Adipocyte (in vitro differentiated cells): ENCODE measurements at regions not wholly inside any gene's neighbourhood (a gene's known extent, or its start where the extent isn't known, plus 50 kb on each side); places are given as distances from the start of the nearest gene placed in this dataset.
A peak's percentile ranks its signal among the peaks of the same experiment; 100 is the strongest.
"Not testable (repeated sequence)": the region's sequence is repeated elsewhere in the genome, so short reads cannot be mapped to it uniquely, and the experiment has no call there.

Experiments used
- DNase-seq: peaks from one replicate; pipeline ENCODE4 v3.0.0-alpha.2; 2015; ENCODE audit warnings: low read depth
- H3K27me3 ChIP-seq: replicated peaks from 2 replicates; pipeline ENCODE4 v1.7.0; 2013; ENCODE audit warnings: mild to moderate bottlenecking, low read length, moderate library complexity; ENCODE audit not compliant: control insufficient read depth, insufficient read depth
- H3K36me3 ChIP-seq: 2 replicates; pipeline ENCODE4 v1.7.0; 2013; ENCODE audit warnings: low read length, mild to moderate bottlenecking, moderate library complexity; ENCODE audit not compliant: control insufficient read depth, insufficient read depth, severe bottlenecking
- H3K4me1 ChIP-seq: 2 replicates; pipeline ENCODE4 v1.7.0; 2013; ENCODE audit warnings: mild to moderate bottlenecking, low read length, moderate library complexity; ENCODE audit not compliant: control insufficient read depth, insufficient read depth
- H3K4me3 ChIP-seq: 2 replicates; pipeline ENCODE4 v1.7.0; 2013; ENCODE audit warnings: mild to moderate bottlenecking, low read length, moderate library complexity
- H3K9ac ChIP-seq: 2 replicates; pipeline ENCODE4 v1.7.0; 2013; ENCODE audit warnings: mild to moderate bottlenecking, low read length, moderate library complexity
- H3K9me3 ChIP-seq: 2 replicates; pipeline ENCODE4 v1.7.0; 2013; ENCODE audit warnings: mild to moderate bottlenecking, low read length, moderate library complexity; ENCODE audit not compliant: control insufficient read depth

DNA sequence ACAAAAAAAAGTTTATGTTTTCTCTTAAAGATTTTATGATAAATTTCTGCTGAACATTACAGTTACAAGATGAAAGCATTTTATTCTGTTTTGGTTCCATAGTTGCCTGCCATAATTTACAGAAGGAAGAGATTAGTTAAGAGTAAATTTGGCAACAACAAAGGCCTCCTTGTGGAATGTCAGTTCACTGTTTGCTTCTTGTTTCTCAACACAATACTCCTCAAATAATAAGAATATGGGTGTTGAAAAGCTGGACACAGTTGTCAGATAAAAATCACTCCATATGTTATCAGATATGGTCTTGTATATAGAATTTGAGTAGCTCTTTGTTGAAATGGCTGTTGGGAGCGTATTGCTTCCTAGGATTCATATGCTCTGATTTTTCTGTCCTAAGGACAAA, 359.5 kb downstream of the CPS1 start:
- no peaks in the 10 kb centered on the region for H3K4me1 ChIP-seq
- H3K4me3 ChIP-seq = no peak overlapping the region
- no peaks in the 10 kb centered on the region for H3K36me3 ChIP-seq
- no peaks in the 10 kb centered on the region for H3K27me3 ChIP-seq
- peaks cover under 1% of the 10 kb centered on the region for H3K9me3 ChIP-seq
- H3K9ac ChIP-seq = no peak overlapping the region
- DNase-seq = peak; percentile 3

DNA sequence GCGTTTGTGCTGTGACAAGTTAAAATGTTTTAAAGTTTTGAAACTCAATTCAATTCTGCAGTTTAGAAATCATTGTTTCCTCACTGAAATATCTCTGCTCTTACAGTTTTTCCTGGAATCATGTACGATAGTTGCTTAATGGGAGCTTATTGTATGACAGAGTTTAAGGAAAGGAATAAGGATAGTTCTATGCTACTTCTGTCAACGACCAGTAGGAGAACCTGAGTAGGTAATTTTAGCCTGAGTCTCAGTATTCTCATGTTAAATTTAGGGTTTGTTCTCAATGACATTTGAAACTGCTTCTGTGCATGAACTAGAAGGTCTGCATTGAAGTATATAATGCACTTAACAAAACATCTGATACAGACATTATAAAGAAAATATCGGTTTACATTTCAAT, 361.1 kb downstream of the CPS1 start:
- Histone ChIP-seq H3K9me3 (peaks cover 6% of the 10 kb centered on the region), H3K27me3 (no peaks in the 10 kb centered on the region), H3K36me3 (no peaks in the 10 kb centered on the region), H3K4me3 (no peak overlapping the region), H3K4me1 (no peaks in the 10 kb centered on the region), H3K9ac (no peak overlapping the region)
- DNase-seq = no peak

DNA sequence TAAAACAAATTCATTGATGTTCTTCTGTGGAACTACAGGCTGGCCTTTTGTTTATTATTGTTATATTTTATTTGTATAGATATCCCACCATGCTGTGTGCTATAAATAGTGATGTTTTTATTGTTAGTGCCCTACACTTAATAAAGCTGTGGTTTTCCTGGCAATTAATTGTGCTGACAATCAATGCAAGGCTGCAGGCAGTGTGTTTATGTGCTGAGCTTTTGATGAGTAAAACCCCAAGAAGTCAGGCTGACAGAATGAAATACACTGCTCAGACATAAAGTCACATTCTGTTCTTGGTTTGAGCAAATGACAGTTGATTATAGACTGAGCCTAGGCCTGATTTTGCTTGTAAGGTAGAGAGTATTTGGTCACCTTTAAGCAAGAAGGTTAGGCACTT, 362.7 kb downstream of the CPS1 start:
- H3K4me1 ChIP-seq = no peaks in the 10 kb centered on the region
- H3K9me3 ChIP-seq = peaks cover 6% of the 10 kb centered on the region
- H3K9ac ChIP-seq = no peak overlapping the region
- H3K36me3 ChIP-seq = no peaks in the 10 kb centered on the region
- no peak for DNase-seq
- no peak overlapping the region for H3K4me3 ChIP-seq
- H3K27me3 ChIP-seq = no peaks in the 10 kb centered on the region

GRCh38 chr2:210922419-210922818, 366.0 kb downstream of the CPS1 start:
- no peak for DNase-seq
- no peaks in the 10 kb centered on the region for H3K36me3 ChIP-seq
- no peak overlapping the region for H3K9ac ChIP-seq
- no peak overlapping the region for H3K4me3 ChIP-seq
- no peaks in the 10 kb centered on the region for H3K27me3 ChIP-seq
- H3K4me1 ChIP-seq = no peaks in the 10 kb centered on the region
- H3K9me3 ChIP-seq = peaks cover 6% of the 10 kb centered on the region

DNA sequence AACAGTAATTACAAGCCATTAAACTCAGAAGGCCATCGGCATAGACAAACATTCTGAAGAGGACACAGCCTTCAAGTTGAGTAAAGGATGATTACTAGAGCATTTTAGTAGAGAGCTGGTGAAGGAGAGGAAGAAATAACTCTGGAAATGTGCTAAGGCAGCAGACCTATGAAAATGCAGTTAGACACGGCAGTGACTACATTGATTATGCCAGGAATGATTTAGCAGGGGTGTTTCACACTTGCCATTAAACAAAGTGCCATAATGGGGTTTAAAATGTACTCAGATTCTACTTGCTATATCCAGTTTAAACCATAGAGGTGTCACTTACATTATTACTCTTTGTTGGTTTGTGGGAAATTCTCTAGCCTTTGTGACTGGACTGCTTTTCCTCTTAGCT, 372.3 kb downstream of the CPS1 start:
- Histone ChIP-seq H3K9me3 (no peaks in the 10 kb centered on the region), H3K4me1 (no peaks in the 10 kb centered on the region), H3K9ac (no peak overlapping the region), H3K36me3 (no peaks in the 10 kb centered on the region), H3K4me3 (no peak overlapping the region), H3K27me3 (no peaks in the 10 kb centered on the region)
- no peak for DNase-seq

- H3K27me3 ChIP-seq = no peaks in the 10 kb centered on the region
- H3K36me3 ChIP-seq = no peaks in the 10 kb centered on the region
- H3K9ac ChIP-seq = no peak overlapping the region
- no peak overlapping the region for H3K4me3 ChIP-seq
- DNase-seq = peak; percentile 72
- peaks cover 4% of the 10 kb centered on the region for H3K9me3 ChIP-seq
- H3K4me1 ChIP-seq = no peaks in the 10 kb centered on the region
These were observed 381.8 kb downstream of the CPS1 start for GRCh38 chr2:210938228-210938627.

GRCh38 chr2:210946395-210946794, 390.0 kb downstream of the CPS1 start:
- no peak overlapping the region for H3K4me3 ChIP-seq
- H3K27me3 ChIP-seq = no peaks in the 10 kb centered on the region
- H3K4me1 ChIP-seq = no peaks in the 10 kb centered on the region
- no peaks in the 10 kb centered on the region for H3K9me3 ChIP-seq
- H3K36me3 ChIP-seq = no peaks in the 10 kb centered on the region
- H3K9ac ChIP-seq = no peak overlapping the region
- no peak for DNase-seq

DNA sequence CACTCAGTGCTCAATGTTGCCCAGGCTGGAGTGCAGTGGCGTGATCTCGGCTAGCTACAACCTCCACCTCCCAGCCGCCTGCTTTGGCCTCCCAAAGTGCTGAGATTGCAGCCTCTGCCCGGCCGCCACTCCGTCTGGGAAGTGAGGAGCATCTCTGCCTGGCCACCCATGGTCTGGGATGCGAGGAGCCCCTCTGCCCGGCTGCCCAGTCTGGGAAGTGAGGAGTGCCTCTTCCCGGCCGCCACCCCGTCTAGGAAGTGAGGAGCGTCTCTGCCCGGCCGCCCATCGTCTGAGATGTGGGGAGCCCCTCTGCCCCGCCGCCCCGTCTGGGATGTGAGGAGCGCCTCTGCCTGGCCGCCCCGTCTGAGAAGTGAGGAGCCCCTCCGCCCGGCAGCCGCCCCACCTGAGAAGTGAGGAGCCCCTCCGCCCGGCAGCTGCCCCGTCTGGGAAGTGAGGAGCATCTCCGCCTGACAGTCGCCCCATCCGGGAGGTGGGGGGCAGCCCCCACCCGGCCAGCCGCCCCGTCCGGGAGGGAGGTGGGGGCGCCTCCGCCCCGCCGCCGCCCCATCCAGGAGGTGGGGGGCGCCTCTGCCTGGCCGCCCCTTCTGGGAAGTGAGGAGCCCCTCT, 394.1 kb downstream of the CPS1 start:
- not testable (repeated sequence) for H3K4me1 ChIP-seq, H3K9me3 ChIP-seq, H3K9ac ChIP-seq, H3K4me3 ChIP-seq, H3K36me3 ChIP-seq, H3K27me3 ChIP-seq, DNase-seq

DNA sequence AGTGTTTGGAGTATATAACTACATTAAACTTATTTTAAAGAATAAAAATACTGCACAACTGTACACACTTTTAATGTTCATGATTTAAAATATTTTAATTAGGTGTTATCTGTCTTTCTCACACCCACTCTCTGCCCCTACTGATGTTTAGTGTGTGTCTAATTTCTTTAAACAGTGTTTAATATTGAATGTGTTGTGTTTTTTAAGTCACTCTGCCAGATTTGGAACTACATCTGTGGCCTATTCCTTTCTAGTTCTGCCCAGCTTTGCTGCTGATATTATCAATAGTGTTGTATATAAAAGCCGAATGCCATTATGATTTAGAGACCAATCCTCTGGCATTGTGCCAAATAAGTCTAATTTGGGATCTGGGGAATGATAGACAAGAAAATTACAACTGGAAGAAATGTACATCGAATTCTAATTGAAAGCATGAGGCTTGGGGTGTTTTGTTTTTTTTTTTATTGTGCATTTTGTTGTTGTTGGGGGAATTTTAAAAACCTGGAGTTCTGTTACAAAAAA, 398.0 kb downstream of the CPS1 start:
- Histone ChIP-seq H3K9me3 (no peaks in the 10 kb centered on the region), H3K9ac (no peak overlapping the region), H3K4me3 (no peak overlapping the region), H3K4me1 (no peaks in the 10 kb centered on the region), H3K36me3 (no peaks in the 10 kb centered on the region), H3K27me3 (no peaks in the 10 kb centered on the region)
- no peak for DNase-seq

GRCh38 chr2:210955591-210955990, 399.2 kb downstream of the CPS1 start:
- no peaks in the 10 kb centered on the region for H3K27me3 ChIP-seq
- H3K4me3 ChIP-seq = no peak overlapping the region
- no peaks in the 10 kb centered on the region for H3K9me3 ChIP-seq
- no peaks in the 10 kb centered on the region for H3K36me3 ChIP-seq
- peak; percentile 62 for DNase-seq
- no peak overlapping the region for H3K9ac ChIP-seq
- H3K4me1 ChIP-seq = no peaks in the 10 kb centered on the region

- Histone ChIP-seq H3K36me3 (no peaks in the 10 kb centered on the region), H3K9ac (no peak overlapping the region), H3K4me3 (no peak overlapping the region), H3K27me3 (no peaks in the 10 kb centered on the region), H3K9me3 (no peaks in the 10 kb centered on the region), H3K4me1 (no peaks in the 10 kb centered on the region)
- DNase-seq = no peak
These were observed 399.7 kb downstream of the CPS1 start for GRCh38 chr2:210956101-210956500.

GRCh38 chr2:210961249-210961648, 404.9 kb downstream of the CPS1 start:
- no peak overlapping the region for H3K9ac ChIP-seq
- no peaks in the 10 kb centered on the region for H3K4me1 ChIP-seq
- DNase-seq = no peak
- H3K36me3 ChIP-seq = no peaks in the 10 kb centered on the region
- no peaks in the 10 kb centered on the region for H3K9me3 ChIP-seq
- H3K27me3 ChIP-seq = no peaks in the 10 kb centered on the region
- no peak overlapping the region for H3K4me3 ChIP-seq
